ENCODE measurements at regions not wholly inside any gene's neighbourhood (a gene's known extent, or its start where the extent isn't known, plus 50 kb on each side); places are given as distances from the start of the nearest gene placed in this dataset.

GRCh38 chr13:91017031-91017668 lies 330.3 kb upstream of the MIR17HG start:
- no peak overlapping the region for H3K4me2 ChIP-seq (ENCODE audit: low read depth, low read length, poor library complexity, severe bottlenecking)
- H3K9me3 ChIP-seq (ENCODE audit: insufficient read depth, low read length): no peaks in the 10 kb centered on the region
- H3K27ac ChIP-seq (ENCODE audit: low read depth, low read length): no peak overlapping the region
- no peaks in the 10 kb centered on the region for H3K9me2 ChIP-seq (replicated peaks; ENCODE audit: insufficient read depth, low read length)
- no peak overlapping the region for H2AFZ ChIP-seq (ENCODE audit: low read depth, low read length, severe bottlenecking)
- no peaks in the 10 kb centered on the region for H3K27me3 ChIP-seq (ENCODE audit: low read length)
- no peaks in the 10 kb centered on the region for H3F3A ChIP-seq (ENCODE audit: insufficient read depth)
- H3K4me3 ChIP-seq (ENCODE audit: insufficient read depth, low read length, poor library complexity, severe bottlenecking): no peak overlapping the region
- no peaks in the 10 kb centered on the region for H4K20me1 ChIP-seq (ENCODE audit: low read depth, low read length)
- H3K36me3 ChIP-seq (ENCODE audit: low read length): no peaks in the 10 kb centered on the region
- TF ChIP-seq EZH2phosphoT487 (conservative IDR thresholded peaks at IDR 0.05; ENCODE audit: low read length) (no peak), CTCF (IDR thresholded peaks at IDR 0.05; ENCODE audit: insufficient read depth, low read length, poor library complexity, severe bottlenecking) (peak; percentile 38)
- H3K79me2 ChIP-seq (ENCODE audit: insufficient read depth, low read length): no peaks in the 10 kb centered on the region
- H3K9ac ChIP-seq (ENCODE audit: low read length): no peak overlapping the region

GRCh38 chr13:91017669-91018053 lies 329.8 kb upstream of the MIR17HG start:
- no peaks in the 10 kb centered on the region for H3K27me3 ChIP-seq (ENCODE audit: low read length)
- no peak overlapping the region for H2AFZ ChIP-seq (ENCODE audit: low read depth, low read length, severe bottlenecking)
- no peaks in the 10 kb centered on the region for H3F3A ChIP-seq (ENCODE audit: insufficient read depth)
- H3K36me3 ChIP-seq (ENCODE audit: low read length): no peaks in the 10 kb centered on the region
- no peaks in the 10 kb centered on the region for H3K9me2 ChIP-seq (replicated peaks; ENCODE audit: insufficient read depth, low read length)
- H3K79me2 ChIP-seq (ENCODE audit: insufficient read depth, low read length): no peaks in the 10 kb centered on the region
- no peaks in the 10 kb centered on the region for H3K9me3 ChIP-seq (ENCODE audit: insufficient read depth, low read length)
- no peak overlapping the region for H3K27ac ChIP-seq (ENCODE audit: low read depth, low read length)
- H3K4me2 ChIP-seq (ENCODE audit: low read depth, low read length, poor library complexity, severe bottlenecking): no peak overlapping the region
- no peak overlapping the region for H3K4me3 ChIP-seq (ENCODE audit: insufficient read depth, low read length, poor library complexity, severe bottlenecking)
- TF ChIP-seq EZH2phosphoT487 (conservative IDR thresholded peaks at IDR 0.05; ENCODE audit: low read length): no peak
- no peak for TF ChIP-seq CTCF (IDR thresholded peaks at IDR 0.05; ENCODE audit: insufficient read depth, low read length, poor library complexity, severe bottlenecking)
- no peak overlapping the region for H3K9ac ChIP-seq (ENCODE audit: low read length)
- no peaks in the 10 kb centered on the region for H4K20me1 ChIP-seq (ENCODE audit: low read depth, low read length)

- Histone ChIP-seq H3K9me3 (ENCODE audit: insufficient read depth, low read length) (no peaks in the 10 kb centered on the region), H3K9me2 (replicated peaks; ENCODE audit: insufficient read depth, low read length) (no peaks in the 10 kb centered on the region), H3K4me2 (ENCODE audit: low read depth, low read length, poor library complexity, severe bottlenecking) (no peak overlapping the region), H3K36me3 (ENCODE audit: low read length) (no peaks in the 10 kb centered on the region), H3K27me3 (ENCODE audit: low read length) (no peaks in the 10 kb centered on the region), H2AFZ (ENCODE audit: low read depth, low read length, severe bottlenecking) (no peak overlapping the region), H3K79me2 (ENCODE audit: insufficient read depth, low read length) (no peaks in the 10 kb centered on the region), H4K20me1 (ENCODE audit: low read depth, low read length) (no peaks in the 10 kb centered on the region), H3K4me3 (ENCODE audit: insufficient read depth, low read length, poor library complexity, severe bottlenecking) (no peak overlapping the region), H3K27ac (ENCODE audit: low read depth, low read length) (no peak overlapping the region), H3F3A (ENCODE audit: insufficient read depth) (no peaks in the 10 kb centered on the region), H3K9ac (ENCODE audit: low read length) (no peak overlapping the region)
- TF ChIP-seq CTCF (IDR thresholded peaks at IDR 0.05; ENCODE audit: insufficient read depth, low read length, poor library complexity, severe bottlenecking) (no peak), EZH2phosphoT487 (conservative IDR thresholded peaks at IDR 0.05; ENCODE audit: low read length) (no peak)
Observed at GRCh38 chr13:91020461-91021034, 326.9 kb upstream of the MIR17HG start.
